GM18519 (cell line): ENCODE measurements at regions not wholly inside any gene's neighbourhood (a gene's known extent, or its start where the extent isn't known, plus 50 kb on each side); places are given as distances from the start of the nearest gene placed in this dataset.
"Not testable (repeated sequence)": the region's sequence is repeated elsewhere in the genome, so short reads cannot be mapped to it uniquely, and the experiment has no call there.

Experiments used
- ATAC-seq: cut with Tn5 transposase; IDR thresholded peaks from one replicate; pipeline ENCODE4 v1.9.1; 2021; ENCODE audit warnings: mild to moderate bottlenecking, moderate library complexity; ENCODE audit not compliant: unreplicated experiment, low FRiP score

- ATAC-seq = no peak
Observed at GRCh38 chr12:131271724-131272123, 318.0 kb downstream of the ADGRD1 start.

DNA sequence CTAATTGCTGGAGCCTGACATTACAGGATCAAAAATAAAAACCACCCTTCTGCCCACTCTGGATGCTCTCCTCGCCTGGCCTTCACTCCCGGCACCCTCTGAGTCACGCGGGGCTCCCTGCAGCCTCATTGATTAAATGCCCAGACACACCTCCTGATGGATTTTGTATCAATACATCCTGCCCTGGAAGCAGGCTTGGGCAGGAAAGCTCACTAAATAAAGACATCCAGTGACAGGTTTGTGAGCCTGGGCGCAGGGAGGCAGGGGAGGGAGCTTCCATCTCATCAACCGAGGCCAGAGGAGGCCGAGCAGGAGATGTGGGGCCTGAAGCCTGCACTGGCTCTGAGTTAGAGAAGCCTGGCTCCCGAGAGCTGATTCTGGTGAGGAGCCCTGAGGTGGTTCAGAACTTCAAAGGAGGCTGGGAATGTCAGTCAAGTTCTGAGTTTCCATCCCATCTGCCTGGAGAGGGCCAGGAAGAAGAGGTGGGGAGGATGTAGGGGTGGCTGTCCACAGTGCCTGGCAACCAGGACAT lies 318.6 kb downstream of the ADGRD1 start:
- not testable (repeated sequence) for ATAC-seq

GRCh38 chr12:131273291-131273845 lies 319.7 kb downstream of the ADGRD1 start:
- ATAC-seq = no peak

DNA sequence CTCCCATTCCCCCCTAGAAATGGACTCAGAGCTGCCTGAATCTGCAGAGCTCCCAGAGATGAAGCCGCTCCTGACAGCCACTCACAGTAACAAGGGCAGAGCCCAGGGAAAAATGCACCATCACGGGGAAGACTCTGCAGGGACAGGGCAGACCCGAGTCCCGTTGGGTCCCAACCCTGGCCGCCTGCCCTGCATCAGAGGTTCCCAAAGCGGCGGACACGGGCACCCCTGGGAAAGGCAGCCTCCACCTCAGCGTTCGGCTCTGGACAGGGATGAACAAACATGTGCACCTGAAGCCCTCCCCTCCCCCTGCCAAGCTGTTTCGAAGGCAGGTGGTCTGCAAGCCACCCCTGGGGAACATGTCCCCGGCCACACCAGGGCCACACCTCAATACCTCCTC lies 320.4 kb downstream of the ADGRD1 start:
- ATAC-seq = no peak

DNA sequence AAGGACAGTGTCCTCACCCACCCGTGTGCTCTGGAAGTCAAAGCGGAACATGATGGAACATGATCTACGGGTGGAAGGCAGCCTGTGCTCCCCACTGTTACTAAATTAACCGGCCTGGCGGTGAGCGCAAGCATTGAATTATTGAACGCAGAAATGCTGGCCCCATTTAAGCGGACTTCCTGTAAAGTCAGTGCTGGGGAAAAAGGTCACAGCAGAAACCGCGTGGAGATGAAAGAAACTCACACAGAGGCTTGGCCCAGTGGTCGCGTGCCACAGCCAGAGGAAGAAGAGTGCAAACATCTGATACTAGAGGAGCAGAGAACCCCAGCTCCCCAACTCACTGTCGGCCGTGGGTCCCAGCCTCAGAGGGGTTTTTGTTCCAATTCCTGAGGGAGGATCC lies 321.2 kb downstream of the ADGRD1 start:
- no peak for ATAC-seq

DNA sequence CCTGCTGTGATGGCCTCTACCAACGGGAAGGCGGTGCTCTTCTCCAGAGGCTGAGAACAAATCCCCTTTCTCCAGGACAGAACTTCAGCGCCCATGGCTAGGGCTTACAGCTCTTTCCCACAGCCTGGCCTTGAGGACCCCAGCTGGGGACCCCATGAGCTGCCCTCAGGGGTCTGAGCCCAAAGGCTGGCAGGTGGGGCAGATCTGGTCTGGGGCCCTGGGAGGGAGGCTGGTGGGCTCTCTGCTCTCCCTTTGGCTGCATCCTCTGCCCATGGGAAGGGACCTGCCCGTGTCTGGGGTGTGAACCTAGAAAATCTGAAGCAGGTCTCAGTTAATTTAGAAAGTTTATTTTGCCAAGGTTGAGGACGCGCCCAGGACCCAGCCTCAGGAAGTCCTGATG lies 322.1 kb downstream of the ADGRD1 start:
- no peak for ATAC-seq

DNA sequence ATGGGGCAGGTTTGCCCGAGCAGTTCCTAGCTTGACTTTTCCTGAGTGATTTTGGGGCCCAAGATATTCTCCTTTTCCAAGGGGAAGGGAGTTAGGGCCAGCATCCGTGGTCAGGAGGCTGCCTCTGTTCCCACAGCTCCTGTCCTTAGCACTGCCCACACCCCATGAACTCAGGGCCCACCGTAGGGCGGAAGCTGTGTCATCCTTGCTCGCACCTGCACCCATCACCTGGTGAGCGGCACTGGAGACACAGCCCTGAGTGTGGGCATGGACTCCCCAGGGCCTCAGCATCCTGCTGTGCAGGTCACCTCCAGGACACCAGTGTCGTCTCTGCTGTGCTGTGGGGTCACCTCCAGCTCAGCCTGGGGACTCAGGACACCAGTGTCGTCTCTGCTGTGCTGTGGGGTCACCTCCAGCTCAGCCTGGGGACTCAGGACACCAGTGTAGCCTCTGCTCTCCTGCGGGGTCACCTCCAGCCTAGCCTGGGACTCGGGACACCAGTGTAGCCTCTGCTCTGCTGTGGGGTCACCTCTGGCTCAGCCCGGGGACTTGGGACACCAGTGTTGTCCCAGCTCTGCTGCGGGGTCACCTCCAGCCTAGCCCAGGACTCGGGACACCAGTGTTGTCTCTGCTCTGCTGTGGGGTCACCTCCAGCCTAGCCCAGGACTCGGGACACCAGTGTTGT lies 322.9 kb downstream of the ADGRD1 start:
- ATAC-seq = no peak

DNA sequence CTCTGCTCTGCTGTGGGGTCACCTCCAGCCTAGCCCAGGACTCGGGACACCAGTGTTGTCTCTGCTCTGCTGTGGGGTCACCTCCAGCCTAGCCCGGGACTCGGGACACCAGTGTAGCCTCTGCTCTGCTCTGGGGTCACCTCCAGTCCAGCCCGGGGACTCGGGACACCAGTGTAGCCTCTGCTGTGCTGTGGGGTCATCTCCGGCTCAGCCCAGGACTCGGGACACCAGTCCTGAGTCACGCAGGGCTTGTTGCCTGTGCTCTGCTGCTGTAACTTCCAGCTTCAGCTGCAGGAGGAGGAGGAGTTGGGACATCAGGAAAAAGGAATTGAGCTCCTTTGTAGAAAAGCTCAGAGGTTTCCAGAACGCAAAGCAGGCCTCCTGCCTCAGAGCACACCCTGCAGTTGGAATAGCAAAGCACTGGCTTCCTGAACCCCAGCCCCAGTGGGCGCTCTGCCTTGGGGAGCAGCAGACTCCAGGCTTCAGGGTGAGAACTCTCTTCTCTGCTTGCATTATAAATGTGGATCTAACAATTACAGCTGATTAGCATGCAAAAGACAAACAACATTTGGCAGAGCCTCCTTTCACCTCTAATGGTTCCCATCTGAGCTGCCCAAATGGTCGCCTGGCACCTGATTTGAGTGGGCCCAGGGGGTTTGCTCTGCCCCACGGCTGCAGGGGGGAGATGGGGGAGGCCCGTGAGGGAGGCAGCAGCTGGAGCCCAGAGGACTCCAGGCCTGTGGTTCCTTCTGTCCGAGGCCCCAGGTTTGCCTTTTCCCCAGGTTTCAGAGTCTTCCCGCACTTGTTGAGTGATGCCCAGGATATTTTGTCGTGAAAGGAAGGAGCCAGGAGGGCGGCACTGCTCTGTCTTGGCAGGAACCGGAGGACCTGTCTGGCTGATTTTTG lies 323.7 kb downstream of the ADGRD1 start:
- ATAC-seq = not testable (repeated sequence)

GRCh38 chr12:131278451-131279115 lies 324.9 kb downstream of the ADGRD1 start:
- ATAC-seq = not testable (repeated sequence)

GRCh38 chr12:131279281-131279921 lies 325.7 kb downstream of the ADGRD1 start:
- ATAC-seq = no peak

DNA sequence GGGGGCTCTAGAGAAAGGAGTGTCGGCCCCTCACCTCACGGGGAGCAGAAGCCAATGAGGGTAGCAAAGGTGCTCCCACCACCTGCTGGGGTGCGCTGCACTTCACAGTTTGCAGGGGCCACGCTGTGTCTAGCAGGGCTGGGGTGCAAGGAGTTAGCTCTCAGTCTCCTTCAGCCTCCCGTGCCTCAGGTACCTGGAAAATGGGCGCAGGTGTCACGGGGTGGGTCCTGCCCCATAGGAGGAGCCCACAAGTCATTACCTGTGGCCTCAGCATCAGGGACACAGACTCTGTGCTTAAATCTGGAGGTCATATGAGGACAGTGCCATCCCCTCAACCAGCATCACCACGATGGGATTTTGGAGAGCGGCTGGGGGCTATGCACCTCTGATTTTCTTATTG lies 326.7 kb downstream of the ADGRD1 start:
- ATAC-seq = no peak

DNA sequence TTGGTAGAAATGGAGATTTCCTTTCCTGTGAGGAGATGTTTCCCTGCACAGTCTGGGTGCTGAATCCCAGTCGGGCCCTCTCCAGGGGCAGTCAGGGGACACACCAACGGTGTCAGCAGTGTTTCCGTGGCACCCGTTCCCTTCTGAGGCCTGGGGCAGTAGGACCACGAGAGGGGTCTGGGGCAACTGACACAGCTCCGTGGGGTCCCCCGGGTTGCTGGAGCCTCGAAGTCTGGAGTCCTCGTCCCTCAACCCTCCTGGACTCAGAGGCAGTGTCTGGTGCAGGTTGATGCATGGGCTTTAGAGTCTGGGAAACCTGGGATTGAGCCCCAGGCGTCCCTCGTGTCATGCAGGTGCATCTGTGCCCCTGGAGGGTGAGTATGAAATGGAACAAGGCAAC lies 327.3 kb downstream of the ADGRD1 start:
- ATAC-seq = no peak

- ATAC-seq = no peak
Observed at GRCh38 chr12:131282292-131283080, 328.8 kb downstream of the ADGRD1 start.

GRCh38 chr12:131283191-131283861 lies 329.6 kb downstream of the ADGRD1 start:
- no peak for ATAC-seq

DNA sequence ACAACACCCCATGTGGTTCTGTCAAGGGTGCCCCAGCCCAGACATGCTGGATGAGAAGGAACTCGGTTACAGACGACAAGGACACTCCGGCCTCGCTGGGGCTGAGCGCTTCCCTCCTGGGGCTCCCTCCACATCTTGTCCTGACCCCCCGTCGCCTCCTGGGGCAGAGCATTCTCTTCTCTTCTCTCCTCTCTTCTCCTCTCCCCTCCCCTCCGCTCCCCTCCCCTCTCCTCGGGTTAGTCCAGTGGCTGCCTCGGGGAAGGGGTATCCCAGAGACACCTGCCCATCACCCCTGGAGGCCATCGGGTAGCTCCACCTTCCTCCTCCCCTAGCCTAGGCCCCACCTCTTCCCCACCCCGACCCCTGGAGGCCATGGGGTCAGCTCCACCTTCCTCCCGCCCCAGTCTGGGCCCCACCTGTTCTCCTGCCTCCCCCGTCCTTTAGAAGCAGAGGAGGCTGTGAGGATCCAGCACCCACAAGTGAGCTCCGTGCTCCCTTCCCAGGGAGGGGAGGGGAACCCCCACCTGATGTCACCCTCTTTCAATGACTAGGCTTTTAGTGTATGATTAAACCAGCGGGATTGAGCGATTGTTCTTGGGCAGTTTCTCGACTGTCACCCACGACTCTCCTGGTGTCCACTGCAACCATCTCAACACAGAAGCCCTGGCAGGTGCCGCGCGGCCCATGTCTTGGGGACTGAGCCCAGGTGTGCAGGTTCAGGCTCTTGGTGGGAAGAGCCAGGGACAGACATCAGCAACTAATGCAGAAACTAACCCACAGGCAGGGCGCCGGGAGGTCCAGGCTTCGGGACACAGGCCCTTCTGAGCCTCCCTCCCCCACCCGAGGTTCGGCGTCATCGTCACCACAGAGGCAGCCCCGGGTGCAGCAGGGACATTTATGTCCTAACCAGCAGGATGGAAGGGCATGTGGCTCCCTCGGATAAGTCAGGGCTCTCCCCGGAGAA lies 330.4 kb downstream of the ADGRD1 start:
- not testable (repeated sequence) for ATAC-seq

- ATAC-seq = not testable (repeated sequence)
Observed at GRCh38 chr12:131284954-131285904, 331.5 kb downstream of the ADGRD1 start.

DNA sequence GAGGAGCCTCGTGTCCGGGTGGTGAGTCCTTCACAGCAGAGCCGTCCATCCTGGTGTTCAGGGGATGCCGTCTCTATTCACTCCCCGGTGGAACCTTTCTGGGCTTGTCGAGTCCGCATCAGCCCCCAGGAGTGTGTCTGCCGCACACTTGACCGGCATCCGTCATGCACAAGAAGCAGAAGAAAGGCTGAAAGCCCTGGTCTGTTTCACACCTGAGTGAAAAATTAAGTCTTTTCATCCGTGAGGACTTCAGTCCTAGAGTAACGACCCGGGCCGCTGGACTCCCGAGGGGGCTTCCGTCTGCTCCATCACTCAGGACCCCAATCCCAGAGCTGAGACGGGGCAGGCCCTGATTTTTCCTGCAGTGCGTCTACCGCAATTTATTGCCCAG lies 332.2 kb downstream of the ADGRD1 start:
- ATAC-seq = not testable (repeated sequence)
